B cell (primary cell): ENCODE measurements at regions not wholly inside any gene's neighbourhood (a gene's known extent, or its start where the extent isn't known, plus 50 kb on each side); places are given as distances from the start of the nearest gene placed in this dataset.

ENCODE experiments used
- ATAC-seq: fragments of 200-7000 bp; cut with Tn5 transposase; one replicate; pipeline ENCODE4 v1.10.0; 2021; ENCODE audit warnings: low read depth, mild to moderate bottlenecking, moderate number of reproducible peaks, moderate library complexity
- CTCF ChIA-PET: fragments of 350-600 bp; sonication (Branson Sonifier 250); formaldehyde crosslinking; loops from one replicate; lab custom pipeline; 2021; ENCODE audit warnings: antibody characterized with exemption, inconsistent platforms; lab: Charles Lee
- POLR2A ChIA-PET: fragments of 350-600 bp; sonication (Branson Sonifier 250); formaldehyde crosslinking; loops from one replicate; lab custom pipeline; 2021; ENCODE audit warnings: antibody characterized with exemption; lab: Charles Lee
- DNase-seq: peaks from one replicate; pipeline ENCODE4 v3.0.0; 2013
- H2AFZ ChIP-seq: 2 replicates; pipeline ENCODE4 v1.6.1; 2012; ENCODE audit warnings: mild to moderate bottlenecking, low read depth, low read length; ENCODE audit not compliant: insufficient read depth, poor library complexity, severe bottlenecking
- H3K27ac ChIP-seq, 2 donors: 1 replicate in 1 of 2; 2 replicates in 1 of 2; pipeline ENCODE4 v1.5.1; 2012 to 2013; ENCODE audit warnings: low read length in 2 of 2, mild to moderate bottlenecking in 2 of 2, moderate library complexity in 1 of 2
- H3K27me3 ChIP-seq, 4 experiments: fragments of 200-600 bp in 1 of 4; sonication (generic) in 1 of 4; replicated peaks in 1 of 4; 1 replicate in 2 of 4; 2 replicates in 2 of 4; pipeline versions ENCODE4 v1.6.1 to v1.7.0; 2013 to 2016; ENCODE audit warnings: low read length in 3 of 4, mild to moderate bottlenecking in 2 of 4, mixed read lengths in 1 of 4, moderate library complexity in 1 of 4; ENCODE audit not compliant: insufficient read depth in 4 of 4, control insufficient read depth in 3 of 4; ENCODE audit errors: control extremely low read depth in 1 of 4
- H3K36me3 ChIP-seq, 2 experiments: replicated peaks in 1 of 2; 1 replicate in 1 of 2; 2 replicates in 1 of 2; pipeline versions ENCODE4 v1.6.1 to v1.7.1; 2013; ENCODE audit warnings: low read length in 1 of 2; ENCODE audit not compliant: insufficient read depth in 2 of 2, control insufficient read depth in 1 of 2; ENCODE audit errors: control extremely low read depth in 1 of 2, extremely low read depth in 1 of 2
- H3K4me1 ChIP-seq, 2 donors: fragments of 200-600 bp in 1 of 2; sonication (generic) in 1 of 2; 1 replicate in 1 of 2; 2 replicates in 1 of 2; pipeline versions ENCODE4 v1.5.1 to v1.6.1; 2013 to 2017; ENCODE audit warnings: low read length in 2 of 2; ENCODE audit not compliant: control insufficient read depth in 2 of 2, insufficient read depth in 2 of 2
- H3K4me2 ChIP-seq: replicated peaks from 2 replicates; pipeline ENCODE3; 2012; ENCODE audit warnings: mild to moderate bottlenecking, low read depth, low read length; ENCODE audit not compliant: poor library complexity, severe bottlenecking
- H3K4me3 ChIP-seq, 5 experiments: fragments of 200-600 bp in 1 of 5; sonication (generic) in 1 of 5; 1 replicate in 3 of 5; 2 replicates in 2 of 5; pipeline versions ENCODE4 v1.5.1 to v1.7.0; 2011 to 2016; ENCODE audit warnings: low read length in 4 of 5, mild to moderate bottlenecking in 4 of 5, low read depth in 2 of 5, control low read depth in 1 of 5, moderate library complexity in 1 of 5; ENCODE audit not compliant: insufficient read depth in 1 of 5; ENCODE audit errors: control extremely low read depth in 1 of 5, extremely low read depth in 1 of 5
- H3K79me2 ChIP-seq: fragments of 200-600 bp; sonication (generic); one replicate; pipeline ENCODE4 v1.6.0; 2016; ENCODE audit warnings: low read length; ENCODE audit not compliant: control insufficient read depth, insufficient read depth
- H3K9ac ChIP-seq: fragments of 200-600 bp; sonication (generic); 2 replicates; pipeline ENCODE4 v1.6.1; 2017; ENCODE audit warnings: mild to moderate bottlenecking, low read length, moderate library complexity
- H3K9me3 ChIP-seq, 3 donors: one replicate each; pipeline versions ENCODE4 v1.6.1 to v1.7.1; 2013; ENCODE audit warnings: low read length in 2 of 3; ENCODE audit not compliant: control insufficient read depth in 2 of 3, insufficient read depth in 1 of 3; ENCODE audit errors: control extremely low read depth in 1 of 3
- H4K20me1 ChIP-seq: 2 replicates; pipeline ENCODE4 v1.6.0; 2012; ENCODE audit warnings: mild to moderate bottlenecking, low read length; ENCODE audit not compliant: insufficient read depth, control insufficient read depth, poor library complexity, severe bottlenecking
- H3K27ac Mint-ChIP-seq: one replicate; pipeline ENCODE4 v1.8.0; 2021; ENCODE audit warnings: mixed read lengths
- H3K27me3 Mint-ChIP-seq: one replicate; pipeline ENCODE4 v1.8.0; 2021; ENCODE audit warnings: mixed read lengths
- H3K4me1 Mint-ChIP-seq: one replicate; pipeline ENCODE4 v1.8.0; 2021; ENCODE audit warnings: mixed read lengths
- H3K4me3 Mint-ChIP-seq: one replicate; pipeline ENCODE4 v1.8.0; 2021; ENCODE audit warnings: mixed read lengths
- H3K9me3 Mint-ChIP-seq: one replicate; pipeline ENCODE4 v1.8.0; 2022; ENCODE audit warnings: mixed read lengths; ENCODE audit not compliant: insufficient read depth
- EZH2 ChIP-seq: IDR thresholded peaks from 2 replicates; pipeline ENCODE4 v1.6.1; 2012; ENCODE audit warnings: borderline replicate concordance, low read depth, mild to moderate bottlenecking, moderate library complexity, low read length; ENCODE audit not compliant: insufficient read depth, poor library complexity, severe bottlenecking
- WGBS: methylation state at CpG from one replicate; pipeline ENCODE4 v1.1.5; 2013; ENCODE audit warnings: missing lambda C conversion rate; ENCODE audit not compliant: insufficient coverage; 5-methylcytosine and 5-hydroxymethylcytosine counted together
- intact Hi-C: fragments of 100-400 bp; cut with micrococcal nuclease; formaldehyde crosslinking; loops from one replicate; pipeline ENCODE4 v1.10.0; 2022
- TF ChIP-seq, protein P1 (sequence below): fragments of 200-600 bp; IDR thresholded peaks from one replicate; pipeline ENCODE4 v1.8.0; 2022; ENCODE audit warnings: antibody characterized with exemption, mild to moderate bottlenecking

- no CpG with 5 or more reads among the region's 2 CpGs for WGBS
- Histone ChIP-seq H3K4me3 (no peak overlapping the region), H3K27me3 (no peaks in the 10 kb centered on the region), H3K4me1 (no peaks in the 10 kb centered on the region), H3K9me3 (no peaks in the 10 kb centered on the region), H3K27ac (no peak overlapping the region), H3K79me2 (no peaks in the 10 kb centered on the region), H4K20me1 (no peaks in the 10 kb centered on the region), H3K36me3 (no peaks in the 10 kb centered on the region), H3K4me2 (no peak overlapping the region), H2AFZ (no peak overlapping the region), H3K9ac (no peak overlapping the region)
- intact Hi-C loops: no loop called here
- Mint-ChIP-seq H3K4me1 (no peaks in the 10 kb centered on the region), H3K27ac (no peak overlapping the region), H3K9me3 (peaks cover 5% of the 10 kb centered on the region), H3K27me3 (no peaks in the 10 kb centered on the region), H3K4me3 (no peak overlapping the region)
- no peak for TF ChIP-seq EZH2
- TF ChIP-seq, protein P1, sequence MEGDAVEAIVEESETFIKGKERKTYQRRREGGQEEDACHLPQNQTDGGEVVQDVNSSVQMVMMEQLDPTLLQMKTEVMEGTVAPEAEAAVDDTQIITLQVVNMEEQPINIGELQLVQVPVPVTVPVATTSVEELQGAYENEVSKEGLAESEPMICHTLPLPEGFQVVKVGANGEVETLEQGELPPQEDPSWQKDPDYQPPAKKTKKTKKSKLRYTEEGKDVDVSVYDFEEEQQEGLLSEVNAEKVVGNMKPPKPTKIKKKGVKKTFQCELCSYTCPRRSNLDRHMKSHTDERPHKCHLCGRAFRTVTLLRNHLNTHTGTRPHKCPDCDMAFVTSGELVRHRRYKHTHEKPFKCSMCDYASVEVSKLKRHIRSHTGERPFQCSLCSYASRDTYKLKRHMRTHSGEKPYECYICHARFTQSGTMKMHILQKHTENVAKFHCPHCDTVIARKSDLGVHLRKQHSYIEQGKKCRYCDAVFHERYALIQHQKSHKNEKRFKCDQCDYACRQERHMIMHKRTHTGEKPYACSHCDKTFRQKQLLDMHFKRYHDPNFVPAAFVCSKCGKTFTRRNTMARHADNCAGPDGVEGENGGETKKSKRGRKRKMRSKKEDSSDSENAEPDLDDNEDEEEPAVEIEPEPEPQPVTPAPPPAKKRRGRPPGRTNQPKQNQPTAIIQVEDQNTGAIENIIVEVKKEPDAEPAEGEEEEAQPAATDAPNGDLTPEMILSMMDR: no peak
- DNase-seq (no peak), ATAC-seq (no peak)
- ChIA-PET CTCF (no interaction called here), POLR2A (no interaction called here)
Observed at GRCh38 chr13:86741762-86742285, 929.3 kb upstream of the SLITRK5 start.

- no peak overlapping the region for H3K27ac ChIP-seq
Observed at GRCh38 chr13:86757236-86757978, 913.8 kb upstream of the SLITRK5 start.

More at GRCh38 chr13:86757236-86757978, 913.8 kb upstream of the SLITRK5 start:
- ChIA-PET CTCF (no interaction called here), POLR2A (no interaction called here)
- Histone ChIP-seq H2AFZ (no peak overlapping the region), H3K27me3 (no peaks in the 10 kb centered on the region), H3K9ac (no peak overlapping the region), H3K4me2 (no peak overlapping the region), H3K9me3 (peaks cover 0 to 6% (median 0%) of the 10 kb centered on the region in 3 donors), H3K79me2 (no peaks in the 10 kb centered on the region), H3K4me1 (no peaks in the 10 kb centered on the region), H3K36me3 (no peaks in the 10 kb centered on the region), H3K4me3 (no peak overlapping the region), H4K20me1 (no peaks in the 10 kb centered on the region)
- 93% methylated on average over 9 of the region's 9 CpGs for WGBS
- Mint-ChIP-seq H3K4me3 (no peak overlapping the region), H3K4me1 (no peaks in the 10 kb centered on the region), H3K9me3 (peaks cover 23% of the 10 kb centered on the region), H3K27me3 (no peaks in the 10 kb centered on the region), H3K27ac (no peak overlapping the region)
- no peak for DNase-seq
- no peak for TF ChIP-seq EZH2
- TF ChIP-seq, protein P1: no peak
- no peak for ATAC-seq
- intact Hi-C loops: no loop called here
